HG03565 (cell line): ENCODE measurements at regions not wholly inside any gene's neighbourhood (a gene's known extent, or its start where the extent isn't known, plus 50 kb on each side); places are given as distances from the start of the nearest gene placed in this dataset.
A peak's percentile ranks its signal among the peaks of the same experiment; 100 is the strongest.
"Not testable (repeated sequence)": the region's sequence is repeated elsewhere in the genome, so short reads cannot be mapped to it uniquely, and the experiment has no call there.

Experiments
- ATAC-seq: cut with Tn5 transposase; IDR thresholded peaks from one replicate; pipeline ENCODE4 v1.9.1; 2021; ENCODE audit warnings: mild to moderate bottlenecking, moderate library complexity; ENCODE audit not compliant: unreplicated experiment

- ATAC-seq, result no peak
Measured at GRCh38 chr6:74253261-74253660, 557.3 kb downstream of the CD109 start.

GRCh38 chr6:74250161-74250818 is 554.3 kb downstream of the CD109 start:
- no peak for ATAC-seq

- ATAC-seq, result peak; percentile 78
Measured at GRCh38 chr6:74249658-74250057, 553.7 kb downstream of the CD109 start.

GRCh38 chr6:74248966-74249365 is 553.0 kb downstream of the CD109 start:
- ATAC-seq, result no peak

- ATAC-seq, result no peak
Measured at GRCh38 chr6:74222768-74223333, 526.8 kb downstream of the CD109 start.

GRCh38 chr6:74213995-74214394 is 518.0 kb downstream of the CD109 start:
- ATAC-seq, result no peak

- ATAC-seq, result no peak
Measured at GRCh38 chr6:74208239-74208638, 512.2 kb downstream of the CD109 start.

GRCh38 chr6:74199215-74199915 is 503.4 kb downstream of the CD109 start:
- ATAC-seq, result no peak

- no peak for ATAC-seq
Measured at GRCh38 chr6:74197310-74197709, 501.3 kb downstream of the CD109 start.

GRCh38 chr6:74187811-74188210 is 491.8 kb downstream of the CD109 start:
- no peak for ATAC-seq

- no peak for ATAC-seq
Measured at GRCh38 chr6:74182992-74183391, 487.0 kb downstream of the CD109 start.

GRCh38 chr6:74181471-74181870 is 485.5 kb downstream of the CD109 start:
- ATAC-seq, result no peak

GRCh38 chr6:74177506-74177905 is 481.5 kb downstream of the CD109 start:
- no peak for ATAC-seq

GRCh38 chr6:74170550-74170949 is 474.5 kb downstream of the CD109 start:
- ATAC-seq, result not testable (repeated sequence)

- no peak for ATAC-seq
Measured at GRCh38 chr6:74170118-74170517, 474.1 kb downstream of the CD109 start.

GRCh38 chr6:74167976-74168375 is 472.0 kb downstream of the CD109 start:
- ATAC-seq, result no peak

- ATAC-seq, result no peak
Measured at GRCh38 chr6:74167511-74167910, 471.5 kb downstream of the CD109 start.

- no peak for ATAC-seq
Measured at GRCh38 chr6:74166849-74167248, 470.8 kb downstream of the CD109 start.

- ATAC-seq, result no peak
Measured at GRCh38 chr6:74161380-74161779, 465.4 kb downstream of the CD109 start.

GRCh38 chr6:74152096-74152675 is 456.2 kb downstream of the CD109 start:
- ATAC-seq, result no peak

- no peak for ATAC-seq
Measured at GRCh38 chr6:74145931-74146330, 449.9 kb downstream of the CD109 start.

GRCh38 chr6:74137911-74138310 is 441.9 kb downstream of the CD109 start:
- ATAC-seq, result no peak
